GM12891 (cell line): ENCODE measurements at regions not wholly inside any gene's neighbourhood (a gene's known extent, or its start where the extent isn't known, plus 50 kb on each side); places are given as distances from the start of the nearest gene placed in this dataset.

Source experiments
- DNase-seq: peaks from one replicate; pipeline ENCODE4 v3.0.0; 2011; ENCODE audit warnings: low spot score; ENCODE audit not compliant: insufficient read length
- FAIRE-seq: peaks from 2 replicates; lab custom pipeline; 2011; peaks lifted over from hg19 to GRCh38; lab: Jason Lieb, UNC
- PAX5 ChIP-seq: IDR thresholded peaks from 2 replicates; pipeline ENCODE4 v1.6.1; 2011; ENCODE audit warnings: low read length, moderate library complexity, mild to moderate bottlenecking; ENCODE audit not compliant: insufficient read depth, severe bottlenecking
- POLR2A ChIP-seq: IDR thresholded peaks from 2 replicates; pipeline ENCODE4 v1.6.1; 2011; ENCODE audit warnings: low read depth, low read length, control low read depth
- POLR2AphosphoS5 ChIP-seq: IDR thresholded peaks from 2 replicates; pipeline ENCODE4 v1.6.1; 2011; ENCODE audit warnings: low read depth, low read length, control low read depth
- POU2F2 ChIP-seq: IDR thresholded peaks from 2 replicates; pipeline ENCODE4 v1.6.1; 2011; ENCODE audit warnings: low read depth, mild to moderate bottlenecking, control low read depth, low read length, moderate library complexity
- SPI1 ChIP-seq: IDR thresholded peaks from 2 replicates; pipeline ENCODE4 v1.6.1; 2011; ENCODE audit warnings: low read depth, low read length, control low read depth
- TAF1 ChIP-seq: IDR thresholded peaks from 2 replicates; pipeline ENCODE4 v1.6.1; 2011; ENCODE audit warnings: low read depth, low read length, control low read depth

GRCh38 chr15:56868170-56868569, 50.3 kb upstream of the TCF12 start:
- TF ChIP-seq POLR2AphosphoS5 (no peak), POLR2A (no peak), POU2F2 (no peak), SPI1 (no peak), TAF1 (no peak), PAX5 (no peak)
- FAIRE-seq (no peak), DNase-seq (no peak)

- FAIRE-seq (no peak), DNase-seq (no peak)
These were observed 51.6 kb upstream of the TCF12 start for GRCh38 chr15:56866803-56867202.

GRCh38 chr15:56857828-56858227, 60.6 kb upstream of the TCF12 start:
- DNase-seq, result no peak
- FAIRE-seq, result no peak
- no peak for TF ChIP-seq POU2F2

More at GRCh38 chr15:56866803-56867202, 51.6 kb upstream of the TCF12 start:
- TF ChIP-seq POLR2A, result no peak
- TF ChIP-seq PAX5, result no peak
- TF ChIP-seq POLR2AphosphoS5, result no peak
- TF ChIP-seq SPI1, result peak; percentile 58; the same call in 1 of the 2 replicates
- TF ChIP-seq TAF1, result no peak
- TF ChIP-seq POU2F2, result no peak

DNA sequence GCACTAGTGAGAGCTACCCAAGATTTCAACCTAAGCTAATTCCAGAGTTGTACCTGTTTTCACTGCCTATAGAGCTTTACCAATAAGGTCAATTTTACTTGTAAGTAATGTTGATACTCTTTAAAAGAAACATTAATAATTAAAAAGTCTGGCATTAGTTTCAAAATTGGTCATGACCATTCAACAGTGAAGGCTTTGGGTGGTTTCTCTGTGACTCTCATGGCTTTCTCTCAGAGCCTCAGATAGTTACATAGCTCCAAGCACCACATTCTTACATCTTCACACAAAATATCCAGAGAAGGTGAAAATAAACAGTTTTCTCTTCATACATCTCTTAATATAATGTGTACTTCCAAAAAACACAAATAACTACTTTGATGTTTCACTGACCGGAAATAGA, 61.5 kb upstream of the TCF12 start:
- DNase-seq (no peak), FAIRE-seq (no peak)
- TF ChIP-seq POU2F2 (no peak), POLR2AphosphoS5 (no peak), SPI1 (no peak), TAF1 (no peak), POLR2A (no peak), PAX5 (no peak)

GRCh38 chr15:56844892-56845291, 73.6 kb upstream of the TCF12 start:
- TF ChIP-seq PAX5, result no peak
- no peak for TF ChIP-seq POLR2AphosphoS5
- TF ChIP-seq POLR2A, result no peak
- no peak for TF ChIP-seq POU2F2
- TF ChIP-seq TAF1, result no peak
- no peak for TF ChIP-seq SPI1
- FAIRE-seq (no peak), DNase-seq (no peak)

- no peak for TF ChIP-seq SPI1
- TF ChIP-seq POU2F2, result no peak
- TF ChIP-seq PAX5, result no peak
- TF ChIP-seq POLR2AphosphoS5, result no peak
- TF ChIP-seq POLR2A, result no peak
- TF ChIP-seq TAF1, result no peak
- no peak for FAIRE-seq
- no peak for DNase-seq
These were observed 74.0 kb upstream of the TCF12 start for GRCh38 chr15:56844471-56844870.

- TF ChIP-seq PAX5 (no peak), POLR2AphosphoS5 (no peak), POLR2A (no peak), POU2F2 (no peak), TAF1 (no peak), SPI1 (no peak)
- peak; percentile 83 for FAIRE-seq
- DNase-seq, result no peak
These were observed 78.8 kb upstream of the TCF12 start for GRCh38 chr15:56839641-56840040.

- no peak for DNase-seq
- FAIRE-seq, result peak; percentile 35
- no peak for TF ChIP-seq TAF1
- TF ChIP-seq PAX5, result no peak
- no peak for TF ChIP-seq POLR2AphosphoS5
- TF ChIP-seq POU2F2, result no peak
- TF ChIP-seq SPI1, result no peak
- no peak for TF ChIP-seq POLR2A
These were observed 79.3 kb upstream of the TCF12 start for GRCh38 chr15:56839099-56839498.

- TF ChIP-seq PAX5 (peak; percentile 20), SPI1 (no peak), TAF1 (no peak)
- FAIRE-seq (no peak), DNase-seq (no peak)
These were observed 80.4 kb upstream of the TCF12 start for GRCh38 chr15:56838085-56838484.

DNA sequence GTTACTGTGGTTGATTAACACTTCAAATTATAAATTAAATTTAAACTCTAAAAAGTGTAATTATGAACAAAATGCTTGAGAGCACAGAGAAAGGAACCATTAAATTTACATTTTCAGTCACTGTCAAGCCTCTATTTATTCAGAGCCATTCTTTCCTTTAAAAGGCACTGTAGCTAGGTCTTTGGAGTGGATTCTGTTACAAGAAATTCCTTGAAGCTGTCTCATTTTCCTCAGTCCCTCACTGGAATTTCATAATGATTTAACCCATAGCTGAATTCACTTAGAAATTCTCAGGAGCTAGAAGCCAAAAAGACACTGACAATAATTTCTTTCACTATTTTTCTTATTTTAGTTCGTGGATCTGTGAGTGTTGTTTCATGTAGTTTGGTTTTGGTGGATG, 81.2 kb upstream of the TCF12 start:
- TF ChIP-seq PAX5 (no peak), TAF1 (no peak), POLR2AphosphoS5 (no peak), SPI1 (no peak), POLR2A (no peak), POU2F2 (no peak)
- DNase-seq (no peak), FAIRE-seq (no peak)

DNA sequence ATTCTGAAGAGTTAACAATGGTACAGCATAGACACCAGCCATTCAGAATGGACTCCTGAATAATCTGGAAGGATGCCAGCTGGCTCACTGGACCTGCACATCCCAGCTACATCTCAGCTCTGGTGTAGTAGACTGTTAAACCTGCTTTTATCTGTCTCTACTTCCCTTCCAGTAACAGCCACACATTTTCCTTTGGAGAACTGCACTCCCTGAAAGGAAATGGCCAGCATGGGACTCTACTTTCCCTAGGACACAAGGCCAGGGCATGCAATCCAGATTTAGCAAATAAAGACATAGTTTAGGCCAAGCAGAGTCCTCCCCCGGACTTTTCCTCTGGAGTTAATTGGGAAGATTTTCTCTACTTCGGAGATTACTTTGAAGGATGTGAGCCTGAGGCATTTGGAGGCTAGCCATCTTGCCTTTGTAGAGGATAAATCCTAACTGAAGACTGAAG, 82.7 kb upstream of the TCF12 start:
- DNase-seq (no peak), FAIRE-seq (peak; percentile 40)
- TF ChIP-seq POLR2AphosphoS5 (no peak), POU2F2 (no peak), SPI1 (no peak), TAF1 (no peak), POLR2A (no peak), PAX5 (no peak)
